ENCODE measurements at regions not wholly inside any gene's neighbourhood (a gene's known extent, or its start where the extent isn't known, plus 50 kb on each side); places are given as distances from the start of the nearest gene placed in this dataset.
"Not testable (repeated sequence)": the region's sequence is repeated elsewhere in the genome, so short reads cannot be mapped to it uniquely, and the experiment has no call there.

GRCh38 chr18:60013148-60013547 is 113.4 kb downstream of the PMAIP1 start:
- not testable (repeated sequence) for TF ChIP-seq CTCF, POLR2AphosphoS5 (IDR thresholded peaks at IDR 0.05)

Measured in suprapubic skin (tissue), 3 donors.